Activated naive CD4-positive, alpha-beta T cell treated with anti-CD3 and anti-CD28 coated beads, Interleukin-2, amount 50 U/mL, for 72 hours (primary cell): ENCODE measurements at regions not wholly inside any gene's neighbourhood (a gene's known extent, or its start where the extent isn't known, plus 50 kb on each side); places are given as distances from the start of the nearest gene placed in this dataset.

Experiments used
- ATAC-seq, 2 donors: fragments of 150-1000 bp; cut with Tn5 transposase; 2 replicates each; pipeline ENCODE4 v1.10.0; 2021; ENCODE audit warnings: mild to moderate bottlenecking in 2 of 2, moderate library complexity in 2 of 2
- DNase-seq, 2 donors: peaks; one replicate each; pipeline ENCODE4 v3.0.0; 2021 to 2022; ENCODE audit warnings: low spot score in 2 of 2
- H3K27ac Mint-ChIP-seq, 2 donors: one replicate each; pipeline ENCODE4 v1.8.0; 2022; ENCODE audit warnings: mild to moderate bottlenecking in 2 of 2, mixed read lengths in 2 of 2
- H3K36me3 Mint-ChIP-seq, 2 donors: one replicate each; pipeline ENCODE4 v1.8.0; 2022; ENCODE audit warnings: mixed read lengths in 2 of 2
- H3K9me3 Mint-ChIP-seq, 2 donors: one replicate each; pipeline ENCODE4 v1.8.0; 2022; ENCODE audit warnings: mixed read lengths in 2 of 2

DNA sequence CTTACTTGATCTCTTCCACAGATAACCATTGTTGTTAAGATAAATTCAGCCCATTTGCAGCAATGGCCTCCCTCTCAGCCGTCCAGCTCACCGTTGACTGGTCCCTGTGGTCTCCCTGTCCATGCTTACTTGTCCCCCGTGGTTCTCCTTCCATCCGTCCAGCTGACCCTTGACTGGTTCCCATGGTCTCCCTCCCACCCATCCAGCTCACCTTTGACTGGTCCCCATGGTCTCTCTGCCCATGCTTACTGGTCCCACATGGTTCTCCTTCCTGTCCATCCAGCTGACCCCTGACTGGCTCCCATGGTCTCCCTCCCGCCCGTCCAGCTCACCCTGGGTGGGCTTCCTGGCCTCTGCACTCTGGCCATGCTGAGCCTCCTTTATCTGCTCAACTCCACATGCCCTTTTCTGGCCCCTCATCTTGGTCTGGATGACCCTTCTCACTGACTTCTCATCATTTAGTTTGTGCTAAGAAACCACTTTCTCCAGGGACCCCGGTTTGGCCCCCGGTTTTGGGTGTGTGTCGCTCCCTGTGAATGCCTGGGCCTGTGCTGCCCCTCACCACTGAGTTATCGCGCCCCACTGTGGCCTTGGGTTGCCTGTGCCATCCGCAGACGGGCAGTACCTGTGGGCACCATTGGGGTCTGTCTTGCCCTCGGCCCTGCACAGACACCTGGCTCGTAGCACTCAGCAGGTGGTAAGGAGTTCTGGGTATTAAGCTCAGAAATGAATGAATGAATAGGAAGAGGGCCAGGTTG, 146.4 kb downstream of the ERMARD start:
- Mint-ChIP-seq H3K36me3 (peaks cover 0 to 5% of the 10 kb centered on the region in 2 donors), H3K27ac (no peak overlapping the region), H3K9me3 (peaks cover 8 to 16% of the 10 kb centered on the region in 2 donors)
- ATAC-seq: no peak
- DNase-seq: peak in 1 of 2 donors; percentile 44

DNA sequence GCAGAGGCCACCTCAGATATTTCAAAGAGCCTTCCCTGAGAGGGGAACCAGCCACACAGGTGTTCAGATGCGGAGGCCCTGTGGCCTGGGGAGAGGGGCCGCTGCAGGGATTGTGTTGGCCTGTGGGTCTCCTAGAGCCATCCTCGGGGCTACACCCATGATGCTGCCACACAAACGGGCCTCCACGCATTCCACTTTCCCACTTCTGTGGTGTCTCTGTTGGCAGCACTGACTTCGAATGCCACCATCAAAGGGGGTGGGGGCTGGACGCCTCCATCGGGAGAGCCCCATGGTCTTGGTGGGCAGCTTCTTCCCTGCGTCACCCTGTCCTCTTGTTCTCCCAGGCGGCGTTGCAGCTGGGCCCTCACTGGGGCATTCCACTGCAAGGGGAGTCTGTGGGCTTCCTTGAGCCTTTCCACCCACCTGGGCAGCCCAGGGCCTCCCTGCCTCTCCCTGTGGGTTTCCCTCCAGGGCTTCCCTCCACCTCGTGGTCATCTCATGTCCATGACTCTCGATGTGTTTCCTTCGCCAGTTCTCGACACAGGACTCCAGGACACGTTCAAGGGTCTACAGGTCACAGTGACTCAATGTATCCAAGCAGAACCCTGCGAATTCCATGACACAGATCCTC, 145.5 kb downstream of the ERMARD start:
- DNase-seq (peak in 1 of 2 donors; percentile 42), ATAC-seq (no peak)
- Mint-ChIP-seq H3K9me3 (peaks cover 8 to 12% of the 10 kb centered on the region in 2 donors), H3K27ac (peak overlapping the region in 1 of 2 donors; percentile 44), H3K36me3 (peaks cover 0 to 5% of the 10 kb centered on the region in 2 donors)

DNA sequence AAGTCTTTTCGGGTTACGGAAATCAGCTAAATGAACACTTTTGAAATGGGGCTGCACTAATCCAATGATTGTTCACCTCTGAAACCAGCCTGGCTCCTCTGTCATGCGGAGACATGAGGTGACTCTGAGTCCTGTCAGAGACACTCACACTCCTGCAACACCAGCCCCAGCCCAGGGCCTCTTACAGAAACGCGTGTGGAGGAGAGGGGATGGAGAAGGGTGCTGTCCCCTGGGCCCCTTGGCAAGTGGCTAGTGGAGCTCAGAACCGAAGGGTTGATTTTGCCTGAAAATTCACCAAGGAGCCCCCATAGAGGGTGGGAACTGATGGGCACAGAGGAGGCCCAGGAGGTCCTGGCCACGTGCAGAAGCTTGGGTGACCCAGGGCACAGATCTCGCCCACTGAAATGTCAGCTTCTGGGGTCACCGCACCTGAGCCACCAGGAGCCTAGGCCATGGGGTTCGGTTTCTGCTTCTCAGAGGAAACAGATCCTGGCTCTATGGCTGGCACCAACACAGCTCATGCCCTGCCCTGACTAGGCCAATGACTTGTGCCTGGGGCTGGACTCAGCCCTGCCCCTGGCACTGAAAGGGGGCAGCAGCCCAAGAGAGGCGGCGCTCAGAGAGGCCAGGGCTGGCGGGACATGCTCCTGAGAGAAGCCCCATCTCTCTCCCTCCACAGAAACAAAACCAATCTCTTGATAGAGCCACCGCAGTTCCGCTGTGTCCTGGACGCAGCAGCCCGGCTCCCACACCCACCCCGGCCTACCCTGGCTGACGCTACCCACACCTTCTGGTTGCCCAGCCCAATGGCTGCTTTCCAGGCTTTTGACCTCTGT, 144.7 kb downstream of the ERMARD start:
- DNase-seq: peak in 1 of 2 donors; percentile 33
- Mint-ChIP-seq H3K27ac (no peak overlapping the region), H3K9me3 (peaks cover 7 to 10% of the 10 kb centered on the region in 2 donors), H3K36me3 (peaks cover 0 to 5% of the 10 kb centered on the region in 2 donors)
- ATAC-seq: no peak

DNA sequence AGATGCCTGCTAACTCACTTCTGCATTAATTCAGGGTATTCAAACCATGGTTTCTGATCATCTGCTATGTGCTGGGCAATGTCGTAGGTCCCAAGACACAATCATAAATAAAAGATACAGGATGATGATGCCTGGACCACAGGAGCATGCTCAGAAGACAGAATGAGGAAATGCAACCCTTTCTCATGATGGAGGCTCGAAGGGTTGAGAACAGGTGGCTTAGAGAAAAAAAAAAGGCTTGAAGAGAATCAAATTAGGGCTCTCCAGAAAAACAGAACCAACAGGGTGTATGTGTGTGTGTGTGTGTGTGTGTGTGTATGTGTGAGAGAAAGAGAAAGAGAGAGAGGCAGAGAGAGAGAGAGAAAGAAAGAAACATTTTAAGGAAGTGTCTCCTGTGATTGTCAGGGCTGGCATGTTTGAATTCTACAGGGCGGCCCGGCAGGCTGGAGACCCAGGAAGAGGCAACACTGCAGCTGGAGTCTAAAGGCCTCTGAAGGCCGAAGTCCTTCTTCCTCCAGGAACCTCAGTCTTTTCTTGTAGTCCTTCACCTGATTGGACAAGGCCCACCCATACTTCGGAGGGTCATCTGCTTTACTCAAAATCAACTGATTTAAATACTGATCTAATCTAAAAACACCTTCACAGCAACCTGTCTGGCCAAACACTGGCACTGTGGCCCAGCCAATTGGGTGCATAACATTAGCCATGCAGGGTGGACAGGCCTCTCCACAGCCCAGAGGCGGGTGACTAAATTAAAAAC, 143.8 kb downstream of the ERMARD start:
- Mint-ChIP-seq H3K9me3 (peaks cover 10 to 13% of the 10 kb centered on the region in 2 donors), H3K36me3 (peaks cover 0 to 5% of the 10 kb centered on the region in 2 donors), H3K27ac (no peak overlapping the region)
- DNase-seq (no peak), ATAC-seq (no peak)

DNA sequence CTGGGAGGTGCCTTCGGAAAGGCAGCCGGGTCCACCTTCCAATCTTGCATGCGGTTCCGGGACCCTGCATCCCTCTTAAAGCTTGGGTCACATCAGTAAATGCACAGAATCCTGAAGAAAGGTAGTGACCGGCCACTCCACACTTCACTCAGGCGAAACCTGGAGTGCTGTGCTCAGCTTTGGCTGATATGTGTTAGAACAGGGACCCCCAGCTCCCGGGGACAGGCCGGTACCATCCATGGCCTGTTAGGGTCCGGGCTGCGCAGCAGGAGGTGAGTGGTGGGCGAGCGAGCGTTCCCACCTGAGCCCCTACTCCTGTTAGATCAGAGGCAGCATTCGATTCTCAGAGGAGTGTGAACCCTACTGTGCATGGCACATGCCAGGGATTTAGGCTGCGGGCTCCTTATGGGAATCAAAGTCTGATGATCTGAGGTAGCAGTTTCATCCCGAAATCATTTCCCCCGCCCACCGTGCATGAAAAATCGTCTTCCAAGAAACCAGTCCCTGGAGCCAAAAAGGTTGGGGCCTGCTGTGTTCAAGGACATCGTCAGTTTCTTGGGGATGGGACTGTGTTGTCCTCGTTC, 143.0 kb downstream of the ERMARD start:
- Mint-ChIP-seq H3K9me3 (peaks cover 10% of the 10 kb centered on the region in 2 donors), H3K27ac (no peak overlapping the region), H3K36me3 (peaks cover 0 to 5% of the 10 kb centered on the region in 2 donors)
- DNase-seq (peak in 1 of 2 donors; percentile 21), ATAC-seq (no peak)

DNA sequence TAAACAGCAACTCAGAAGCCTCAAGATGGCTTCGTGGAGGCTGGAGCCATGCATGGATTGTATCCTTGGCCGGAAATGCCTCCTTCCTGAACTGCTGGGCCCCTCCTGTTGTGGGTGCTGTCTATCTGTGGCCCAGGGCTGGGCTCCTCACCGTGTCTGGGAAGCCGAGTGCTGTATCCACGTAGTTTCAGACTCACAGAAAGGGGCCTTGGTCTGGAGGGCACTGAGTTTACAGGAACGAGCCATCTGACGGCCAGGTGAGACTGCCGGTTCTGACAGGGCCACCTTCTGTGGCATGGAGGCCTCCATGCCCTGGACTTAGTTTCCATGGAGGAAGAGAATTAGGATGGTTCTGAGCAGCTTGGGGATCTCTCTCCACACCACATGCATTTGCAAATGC, 142.2 kb downstream of the ERMARD start:
- peaks cover 10% of the 10 kb centered on the region in 2 donors for H3K9me3 Mint-ChIP-seq
- DNase-seq: no peak
- H3K36me3 Mint-ChIP-seq: peaks cover 0 to 5% of the 10 kb centered on the region in 2 donors
- H3K27ac Mint-ChIP-seq: no peak overlapping the region
- no peak for ATAC-seq

DNA sequence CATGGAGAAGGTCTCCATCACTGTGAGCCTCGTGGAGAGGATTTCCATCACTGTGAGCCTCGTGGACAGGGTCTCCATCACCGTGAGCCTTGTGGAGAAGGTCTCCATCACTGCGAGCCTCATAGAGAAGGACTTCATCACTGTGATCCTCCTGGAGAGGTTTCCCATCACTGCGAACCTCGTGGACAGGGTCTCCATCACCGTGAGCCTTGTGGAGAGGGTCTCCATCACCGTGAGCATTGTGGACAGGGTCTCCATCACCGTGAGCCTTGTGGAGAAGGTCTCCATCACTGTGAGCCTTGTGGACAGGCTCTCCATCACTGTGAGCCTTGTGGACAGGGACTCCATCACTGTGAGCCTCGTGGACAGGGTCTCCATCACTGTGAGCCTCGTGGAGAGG, 140.4 kb downstream of the ERMARD start:
- no peak for ATAC-seq
- no peak for DNase-seq
- H3K9me3 Mint-ChIP-seq: peaks cover 10% of the 10 kb centered on the region in 2 donors
- peaks cover 0 to 5% of the 10 kb centered on the region in 2 donors for H3K36me3 Mint-ChIP-seq
- H3K27ac Mint-ChIP-seq: no peak overlapping the region

DNA sequence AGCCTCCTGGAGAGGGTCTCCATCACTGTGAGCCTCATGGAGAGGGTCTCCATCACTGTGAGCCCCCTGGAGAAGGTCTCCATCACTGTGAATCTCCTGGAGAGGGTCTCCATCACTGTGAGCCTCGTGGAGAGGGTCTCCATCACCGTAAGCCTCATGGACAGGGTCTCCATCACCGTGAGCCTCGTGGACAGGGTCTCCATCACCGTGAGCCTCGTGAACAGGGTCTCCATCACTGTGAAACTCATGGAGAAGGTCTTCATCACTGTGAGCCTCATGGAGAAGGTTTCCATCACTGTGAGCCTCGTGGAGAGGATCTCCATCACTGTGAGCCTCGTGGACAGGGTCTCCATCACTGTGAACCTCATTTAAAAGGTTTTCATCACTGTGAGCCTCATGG, 140.0 kb downstream of the ERMARD start:
- H3K27ac Mint-ChIP-seq: no peak overlapping the region
- DNase-seq: no peak
- peaks cover 10% of the 10 kb centered on the region in 2 donors for H3K9me3 Mint-ChIP-seq
- peaks cover 0 to 5% of the 10 kb centered on the region in 2 donors for H3K36me3 Mint-ChIP-seq
- no peak for ATAC-seq

DNA sequence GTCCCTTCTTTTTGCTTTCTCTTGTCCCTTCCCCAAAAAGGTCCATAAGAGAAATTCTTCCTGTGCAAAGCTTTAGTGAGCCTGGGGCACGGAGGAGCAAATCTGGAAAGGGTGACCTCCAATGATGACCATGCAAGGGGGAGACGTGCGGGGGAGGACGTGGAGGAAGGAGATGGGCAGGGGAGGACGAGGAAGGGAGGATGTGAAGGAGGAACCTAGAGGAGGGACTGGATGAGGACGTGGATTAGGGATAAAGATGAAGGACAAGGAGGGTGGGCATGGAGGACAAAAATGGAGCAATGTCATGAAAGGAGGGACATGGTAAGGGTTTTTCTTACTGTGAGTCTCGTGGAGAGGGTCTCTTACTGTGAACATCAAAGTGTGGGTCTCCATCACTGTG, 139.5 kb downstream of the ERMARD start:
- H3K9me3 Mint-ChIP-seq: peaks cover 10% of the 10 kb centered on the region in 2 donors
- DNase-seq (no peak), ATAC-seq (no peak)
- peaks cover 0 to 5% of the 10 kb centered on the region in 2 donors for H3K36me3 Mint-ChIP-seq
- no peak overlapping the region for H3K27ac Mint-ChIP-seq

DNA sequence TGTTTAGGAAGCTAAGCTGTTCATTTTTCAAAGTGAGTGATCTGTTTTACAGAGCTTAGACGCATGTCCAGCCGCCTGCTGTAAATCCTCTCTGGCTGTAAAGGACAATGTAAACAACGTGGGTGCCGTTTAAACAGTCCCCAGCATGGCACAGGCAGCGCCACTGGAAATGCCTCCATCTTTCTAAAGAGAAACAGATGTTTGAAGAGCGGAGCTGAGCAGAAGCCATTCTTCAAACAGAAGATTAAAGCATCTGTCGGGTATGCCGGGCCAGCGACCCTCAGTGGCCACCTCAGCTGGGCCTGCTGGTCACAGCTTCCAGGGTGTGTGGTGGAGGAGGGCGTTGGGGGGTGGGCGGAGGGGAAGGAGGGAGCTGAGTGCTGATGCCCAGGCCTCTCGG, 138.6 kb downstream of the ERMARD start:
- H3K9me3 Mint-ChIP-seq: peaks cover 10% of the 10 kb centered on the region in 2 donors
- no peak overlapping the region for H3K27ac Mint-ChIP-seq
- DNase-seq (no peak), ATAC-seq (no peak)
- peaks cover 0 to 5% of the 10 kb centered on the region in 2 donors for H3K36me3 Mint-ChIP-seq

DNA sequence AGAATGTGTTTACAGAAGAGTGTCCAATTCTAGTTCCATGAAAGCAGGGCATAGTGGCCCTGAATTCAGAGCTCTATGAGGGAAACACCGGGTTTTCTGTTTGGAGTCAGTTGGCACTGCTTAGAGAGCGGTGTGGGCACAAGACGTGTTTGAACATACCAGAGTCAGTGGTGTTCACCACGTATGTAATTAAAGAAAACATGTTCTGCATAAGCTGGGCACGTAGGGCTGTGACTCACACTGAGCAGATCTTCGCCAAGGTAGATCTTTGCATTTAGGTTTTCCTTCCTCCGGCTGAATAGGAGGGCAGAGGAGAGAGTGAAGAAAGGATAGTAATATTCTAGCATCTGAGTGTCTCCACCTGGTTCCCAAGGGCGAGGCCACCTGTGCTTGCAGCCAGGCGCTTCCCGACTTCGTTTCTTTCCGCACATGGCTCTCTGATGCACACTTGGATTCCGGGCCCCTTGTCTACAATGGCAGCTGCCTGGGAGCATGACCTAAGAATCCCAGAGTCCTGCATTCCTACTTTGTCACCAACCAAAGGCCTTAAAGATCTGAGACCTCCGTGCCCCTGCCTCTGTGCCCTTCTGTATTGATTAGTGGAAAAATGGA, 136.2 kb downstream of the ERMARD start:
- H3K27ac Mint-ChIP-seq: no peak overlapping the region
- ATAC-seq: no peak

DNA sequence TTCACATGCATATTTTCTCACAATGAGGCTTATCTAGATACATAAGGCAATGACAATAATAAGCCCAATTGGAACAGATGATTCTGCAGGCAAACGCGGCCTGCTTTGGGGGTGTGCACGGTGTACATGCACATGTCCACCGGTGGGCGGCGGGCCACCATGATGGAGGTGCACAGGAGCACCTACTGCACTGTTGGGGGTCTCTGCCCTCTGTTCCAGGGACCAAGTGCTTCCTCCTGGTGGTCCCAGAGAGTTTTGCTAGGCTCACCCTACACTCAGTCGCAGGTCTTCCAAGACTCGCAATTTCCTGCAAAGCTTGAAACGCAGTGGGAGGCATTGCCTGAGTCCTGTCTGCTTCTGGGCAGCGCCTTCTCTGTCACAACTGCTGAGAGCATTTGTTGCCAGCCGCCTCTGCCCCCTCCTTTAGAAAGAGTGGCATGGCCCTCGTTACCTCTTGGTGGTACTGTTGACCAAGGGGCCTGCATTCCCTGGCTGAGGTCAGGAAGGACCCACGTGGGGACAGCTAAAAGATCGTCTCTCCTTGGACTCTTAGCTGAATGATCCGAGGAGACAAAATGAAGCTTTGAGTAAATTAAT, 135.3 kb downstream of the ERMARD start:
- no peak for DNase-seq
- Mint-ChIP-seq H3K9me3 (peaks cover 6% of the 10 kb centered on the region in 2 donors), H3K27ac (no peak overlapping the region), H3K36me3 (no peaks in the 10 kb centered on the region)
- no peak for ATAC-seq

More for the DNA sequence above, 136.2 kb downstream of the ERMARD start:
- H3K36me3 Mint-ChIP-seq: no peaks in the 10 kb centered on the region
- H3K9me3 Mint-ChIP-seq: peaks cover 6% of the 10 kb centered on the region in 2 donors
- DNase-seq: no peak

DNA sequence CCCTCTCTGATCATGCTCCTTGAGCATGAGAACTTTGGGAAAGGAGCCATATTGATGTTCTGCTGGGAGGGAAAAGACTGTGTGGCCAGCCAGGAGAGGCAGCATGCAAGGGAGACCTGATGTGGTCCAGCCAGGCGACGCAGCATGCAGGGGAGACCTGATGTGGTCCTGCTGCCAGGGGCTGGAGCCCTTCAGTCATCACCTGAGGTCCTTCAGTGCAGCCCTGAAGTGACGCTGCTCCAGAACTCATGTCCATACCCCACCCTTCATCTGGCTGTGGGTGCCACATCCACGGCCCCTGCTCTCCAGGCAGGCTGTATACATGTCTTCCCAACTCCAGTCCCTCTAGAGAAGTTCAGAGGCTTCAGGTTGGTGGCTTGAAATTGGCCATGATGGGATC, 134.4 kb downstream of the ERMARD start:
- Mint-ChIP-seq H3K9me3 (peaks cover 2 to 3% of the 10 kb centered on the region in 2 donors), H3K36me3 (no peaks in the 10 kb centered on the region), H3K27ac (no peak overlapping the region)
- no peak for DNase-seq
- ATAC-seq: no peak

DNA sequence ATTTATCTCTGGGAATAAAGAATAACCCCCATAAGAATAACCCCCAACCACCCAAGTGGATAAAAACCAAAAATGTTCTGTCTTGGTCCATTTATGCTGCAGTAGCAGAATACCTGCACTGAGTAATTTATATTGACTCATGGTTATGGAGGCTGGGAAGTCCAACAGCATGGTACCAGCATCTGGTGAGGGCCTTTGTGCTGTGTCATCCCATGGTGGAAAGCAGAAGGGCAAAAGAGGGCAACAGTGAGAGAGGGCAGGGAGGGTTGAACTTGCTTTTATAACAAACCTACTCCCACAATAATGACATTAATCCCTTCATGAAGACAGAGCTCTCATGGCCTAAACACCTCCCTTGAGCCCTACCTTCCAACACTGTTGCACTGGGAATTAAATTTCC, 133.7 kb downstream of the ERMARD start:
- ATAC-seq (no peak), DNase-seq (no peak)
- Mint-ChIP-seq H3K27ac (no peak overlapping the region), H3K9me3 (no peaks in the 10 kb centered on the region), H3K36me3 (no peaks in the 10 kb centered on the region)

DNA sequence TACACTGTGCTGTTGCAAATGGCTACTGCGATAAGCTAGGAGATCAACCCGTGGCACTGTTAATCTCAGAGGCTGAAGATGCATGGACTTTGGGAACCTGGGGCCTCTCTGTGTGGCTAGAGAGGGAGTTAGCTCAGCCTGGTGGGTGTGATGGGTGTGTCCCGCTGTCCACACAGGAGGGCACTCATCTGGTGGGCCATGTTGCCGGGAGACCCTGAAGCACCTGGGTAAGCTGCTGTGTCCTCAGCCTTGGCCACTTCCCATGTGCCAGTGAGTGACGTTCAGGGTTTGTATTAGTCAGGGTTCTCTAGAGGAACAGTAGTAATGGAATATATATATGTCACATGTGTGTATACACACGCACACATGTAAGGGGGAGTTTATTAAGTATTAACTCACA, 132.7 kb downstream of the ERMARD start:
- Mint-ChIP-seq H3K27ac (no peak overlapping the region), H3K36me3 (no peaks in the 10 kb centered on the region), H3K9me3 (no peaks in the 10 kb centered on the region)
- ATAC-seq: no peak
- no peak for DNase-seq
